ENCODE measurements at regions not wholly inside any gene's neighbourhood (a gene's known extent, or its start where the extent isn't known, plus 50 kb on each side); places are given as distances from the start of the nearest gene placed in this dataset.

DNA sequence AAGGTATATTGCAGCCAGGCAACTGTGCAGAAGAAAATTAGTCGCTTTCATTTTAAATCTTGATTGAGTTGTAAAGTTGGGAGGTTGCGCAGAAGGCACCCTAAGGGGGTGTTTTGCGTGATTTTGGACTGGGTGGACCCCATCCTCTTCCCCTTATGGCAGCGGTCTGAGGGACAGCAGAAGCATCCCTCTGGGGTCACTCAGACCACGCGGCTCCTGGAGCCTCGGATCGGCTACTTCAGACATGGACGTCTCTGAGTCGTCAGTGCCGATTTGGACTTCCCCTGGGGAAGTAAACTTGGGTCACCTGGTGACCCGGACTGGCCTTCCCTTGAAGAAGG, 639.0 kb upstream of the DPP6 start:
- no peaks in the 10 kb centered on the region for H3K9me3 ChIP-seq (ENCODE audit: insufficient read depth, low read length)
- no peaks in the 10 kb centered on the region for H3K4me1 ChIP-seq (ENCODE audit: low read length)
- no peak overlapping the region for H3K9ac ChIP-seq (ENCODE audit: low read length)
- H3K79me2 ChIP-seq (ENCODE audit: low read length) = no peaks in the 10 kb centered on the region
- no peak overlapping the region for H2AFZ ChIP-seq (ENCODE audit: low read depth, low read length)
- H4K20me1 ChIP-seq (ENCODE audit: insufficient read depth, low read length) = no peaks in the 10 kb centered on the region
- H3K4me3 ChIP-seq (ENCODE audit: low read length) = no peak overlapping the region
- no peak for TF ChIP-seq EZH2phosphoT487 (IDR thresholded peaks at IDR 0.05; ENCODE audit: low read depth)
- no peak overlapping the region for H3K27ac ChIP-seq (ENCODE audit: low read length)
- no peak overlapping the region for H3K4me2 ChIP-seq (ENCODE audit: low read length)
- H3K36me3 ChIP-seq (replicated peaks; ENCODE audit: low read depth, low read length) = no peaks in the 10 kb centered on the region
- no peaks in the 10 kb centered on the region for H3K27me3 ChIP-seq (ENCODE audit: low read depth, low read length)

DNA sequence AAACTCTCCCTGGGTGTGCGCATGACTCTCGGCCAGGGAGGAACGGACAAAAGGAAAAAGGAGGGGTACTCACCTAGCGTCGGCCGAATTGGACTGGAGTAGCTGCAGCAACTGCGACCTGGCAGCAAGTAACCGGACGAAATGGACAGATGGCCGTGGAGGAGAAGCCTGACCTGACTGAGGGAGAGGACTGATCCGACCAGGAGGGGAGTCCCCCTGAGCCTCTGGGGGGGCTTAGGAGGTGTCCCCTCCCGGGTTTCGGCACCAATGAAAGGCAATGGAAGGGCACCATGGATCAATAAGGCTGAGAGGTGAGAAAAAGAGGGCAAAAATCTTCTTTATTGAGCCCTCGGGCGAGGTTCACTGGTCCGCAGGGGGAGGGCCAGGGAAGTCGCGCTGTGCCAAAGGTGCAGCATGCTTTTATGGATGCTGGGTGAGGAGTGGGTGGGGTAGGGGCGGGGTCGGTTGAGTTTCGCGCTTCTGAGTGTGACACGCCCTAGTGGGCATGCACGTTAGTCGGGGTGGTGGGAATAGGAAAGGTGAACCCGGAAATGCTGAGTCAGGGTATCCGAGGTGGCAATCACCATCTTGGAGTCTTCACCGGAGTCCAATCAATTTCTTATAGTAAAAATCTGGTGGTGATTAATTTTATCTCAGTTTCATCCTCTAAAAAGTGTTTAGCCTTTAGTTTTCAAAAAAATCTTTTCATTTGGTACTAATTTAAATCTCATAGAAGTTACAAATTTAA, 638.5 kb upstream of the DPP6 start:
- no peaks in the 10 kb centered on the region for H3K9me3 ChIP-seq (ENCODE audit: insufficient read depth, low read length)
- TF ChIP-seq, protein P1, sequence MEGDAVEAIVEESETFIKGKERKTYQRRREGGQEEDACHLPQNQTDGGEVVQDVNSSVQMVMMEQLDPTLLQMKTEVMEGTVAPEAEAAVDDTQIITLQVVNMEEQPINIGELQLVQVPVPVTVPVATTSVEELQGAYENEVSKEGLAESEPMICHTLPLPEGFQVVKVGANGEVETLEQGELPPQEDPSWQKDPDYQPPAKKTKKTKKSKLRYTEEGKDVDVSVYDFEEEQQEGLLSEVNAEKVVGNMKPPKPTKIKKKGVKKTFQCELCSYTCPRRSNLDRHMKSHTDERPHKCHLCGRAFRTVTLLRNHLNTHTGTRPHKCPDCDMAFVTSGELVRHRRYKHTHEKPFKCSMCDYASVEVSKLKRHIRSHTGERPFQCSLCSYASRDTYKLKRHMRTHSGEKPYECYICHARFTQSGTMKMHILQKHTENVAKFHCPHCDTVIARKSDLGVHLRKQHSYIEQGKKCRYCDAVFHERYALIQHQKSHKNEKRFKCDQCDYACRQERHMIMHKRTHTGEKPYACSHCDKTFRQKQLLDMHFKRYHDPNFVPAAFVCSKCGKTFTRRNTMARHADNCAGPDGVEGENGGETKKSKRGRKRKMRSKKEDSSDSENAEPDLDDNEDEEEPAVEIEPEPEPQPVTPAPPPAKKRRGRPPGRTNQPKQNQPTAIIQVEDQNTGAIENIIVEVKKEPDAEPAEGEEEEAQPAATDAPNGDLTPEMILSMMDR (IDR thresholded peaks at IDR 0.05; ENCODE audit: low read depth, low read length) = no peak
- no peak for TF ChIP-seq EZH2phosphoT487 (IDR thresholded peaks at IDR 0.05; ENCODE audit: low read depth)
- H3K27ac ChIP-seq (ENCODE audit: low read length) = no peak overlapping the region
- no peak overlapping the region for H3K4me2 ChIP-seq (ENCODE audit: low read length)
- H3K4me1 ChIP-seq (ENCODE audit: low read length) = no peaks in the 10 kb centered on the region
- no peak overlapping the region for H2AFZ ChIP-seq (ENCODE audit: low read depth, low read length)
- no peaks in the 10 kb centered on the region for H3K27me3 ChIP-seq (ENCODE audit: low read depth, low read length)
- no peaks in the 10 kb centered on the region for H4K20me1 ChIP-seq (ENCODE audit: insufficient read depth, low read length)
- H3K79me2 ChIP-seq (ENCODE audit: low read length) = no peaks in the 10 kb centered on the region
- H3K36me3 ChIP-seq (replicated peaks; ENCODE audit: low read depth, low read length) = no peaks in the 10 kb centered on the region
- H3K9ac ChIP-seq (ENCODE audit: low read length) = no peak overlapping the region
- no peak overlapping the region for H3K4me3 ChIP-seq (ENCODE audit: low read length)

DNA sequence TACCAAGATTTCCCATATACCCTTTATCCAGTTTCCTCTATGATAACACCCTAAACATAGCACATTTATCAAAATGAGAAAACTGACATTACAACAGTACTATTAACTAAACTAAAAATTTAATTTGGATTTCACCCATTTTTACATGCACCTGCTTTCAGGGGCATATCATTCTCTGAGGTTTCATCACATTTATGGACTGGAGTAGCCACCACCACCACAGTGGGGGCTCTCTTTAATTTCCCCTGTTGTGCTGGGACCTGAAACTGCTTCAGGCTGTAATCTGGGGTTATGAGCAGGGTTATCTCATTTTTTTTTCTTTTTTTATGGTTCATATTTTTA, 637.9 kb upstream of the DPP6 start:
- Histone ChIP-seq H3K27ac (ENCODE audit: low read length) (no peak overlapping the region), H3K4me1 (ENCODE audit: low read length) (no peaks in the 10 kb centered on the region), H4K20me1 (ENCODE audit: insufficient read depth, low read length) (no peaks in the 10 kb centered on the region), H2AFZ (ENCODE audit: low read depth, low read length) (no peak overlapping the region), H3K27me3 (ENCODE audit: low read depth, low read length) (no peaks in the 10 kb centered on the region), H3K9me3 (ENCODE audit: insufficient read depth, low read length) (no peaks in the 10 kb centered on the region), H3K79me2 (ENCODE audit: low read length) (no peaks in the 10 kb centered on the region), H3K9ac (ENCODE audit: low read length) (no peak overlapping the region), H3K4me3 (ENCODE audit: low read length) (no peak overlapping the region), H3K4me2 (ENCODE audit: low read length) (no peak overlapping the region), H3K36me3 (replicated peaks; ENCODE audit: low read depth, low read length) (no peaks in the 10 kb centered on the region)
- TF ChIP-seq, protein P1 (IDR thresholded peaks at IDR 0.05; ENCODE audit: low read depth, low read length) = no peak
- TF ChIP-seq EZH2phosphoT487 (IDR thresholded peaks at IDR 0.05; ENCODE audit: low read depth) = no peak

GRCh38 chr7:153415632-153416031, 636.6 kb upstream of the DPP6 start:
- no peaks in the 10 kb centered on the region for H3K79me2 ChIP-seq (ENCODE audit: low read length)
- TF ChIP-seq, protein P1 (IDR thresholded peaks at IDR 0.05; ENCODE audit: low read depth, low read length) = no peak
- no peak for TF ChIP-seq EZH2phosphoT487 (IDR thresholded peaks at IDR 0.05; ENCODE audit: low read depth)
- H3K27me3 ChIP-seq (ENCODE audit: low read depth, low read length) = no peaks in the 10 kb centered on the region
- no peak overlapping the region for H3K27ac ChIP-seq (ENCODE audit: low read length)
- H3K4me2 ChIP-seq (ENCODE audit: low read length) = no peak overlapping the region
- no peaks in the 10 kb centered on the region for H4K20me1 ChIP-seq (ENCODE audit: insufficient read depth, low read length)
- no peak overlapping the region for H3K4me3 ChIP-seq (ENCODE audit: low read length)
- no peak overlapping the region for H2AFZ ChIP-seq (ENCODE audit: low read depth, low read length)
- no peak overlapping the region for H3K9ac ChIP-seq (ENCODE audit: low read length)
- no peaks in the 10 kb centered on the region for H3K36me3 ChIP-seq (replicated peaks; ENCODE audit: low read depth, low read length)
- no peaks in the 10 kb centered on the region for H3K4me1 ChIP-seq (ENCODE audit: low read length)
- no peaks in the 10 kb centered on the region for H3K9me3 ChIP-seq (ENCODE audit: insufficient read depth, low read length)
